ENCODE measurements at regions not wholly inside any gene's neighbourhood (a gene's known extent, or its start where the extent isn't known, plus 50 kb on each side); places are given as distances from the start of the nearest gene placed in this dataset.

- TF ChIP-seq, protein P1, sequence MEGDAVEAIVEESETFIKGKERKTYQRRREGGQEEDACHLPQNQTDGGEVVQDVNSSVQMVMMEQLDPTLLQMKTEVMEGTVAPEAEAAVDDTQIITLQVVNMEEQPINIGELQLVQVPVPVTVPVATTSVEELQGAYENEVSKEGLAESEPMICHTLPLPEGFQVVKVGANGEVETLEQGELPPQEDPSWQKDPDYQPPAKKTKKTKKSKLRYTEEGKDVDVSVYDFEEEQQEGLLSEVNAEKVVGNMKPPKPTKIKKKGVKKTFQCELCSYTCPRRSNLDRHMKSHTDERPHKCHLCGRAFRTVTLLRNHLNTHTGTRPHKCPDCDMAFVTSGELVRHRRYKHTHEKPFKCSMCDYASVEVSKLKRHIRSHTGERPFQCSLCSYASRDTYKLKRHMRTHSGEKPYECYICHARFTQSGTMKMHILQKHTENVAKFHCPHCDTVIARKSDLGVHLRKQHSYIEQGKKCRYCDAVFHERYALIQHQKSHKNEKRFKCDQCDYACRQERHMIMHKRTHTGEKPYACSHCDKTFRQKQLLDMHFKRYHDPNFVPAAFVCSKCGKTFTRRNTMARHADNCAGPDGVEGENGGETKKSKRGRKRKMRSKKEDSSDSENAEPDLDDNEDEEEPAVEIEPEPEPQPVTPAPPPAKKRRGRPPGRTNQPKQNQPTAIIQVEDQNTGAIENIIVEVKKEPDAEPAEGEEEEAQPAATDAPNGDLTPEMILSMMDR (IDR thresholded peaks at IDR 0.05) = no peak
- TF ChIP-seq POLR2A (IDR thresholded peaks at IDR 0.05) (no peak), EP300 (IDR thresholded peaks at IDR 0.05; ENCODE audit: low read depth) (no peak)
Measured at GRCh38 chr5:124884114-124884513, 137.7 kb upstream of the ZNF608 start.
